Neural progenitor cell (in vitro differentiated cells): ENCODE measurements at regions not wholly inside any gene's neighbourhood (a gene's known extent, or its start where the extent isn't known, plus 50 kb on each side); places are given as distances from the start of the nearest gene placed in this dataset.

ENCODE experiments used
- EZH2 ChIP-seq: fragments of 200-600 bp; sonication (generic); IDR thresholded peaks from 2 replicates; pipeline ENCODE4 v1.6.1; 2017; ENCODE audit warnings: antibody characterized with exemption, mild to moderate bottlenecking, moderate library complexity
- EZH2phosphoT487 ChIP-seq: fragments of 200-600 bp; sonication (generic); IDR thresholded peaks from 2 replicates; pipeline ENCODE4 v1.6.1; 2017; ENCODE audit warnings: antibody characterized with exemption
- TF ChIP-seq, protein P1 (sequence below): fragments of 200-600 bp; sonication (generic); IDR thresholded peaks from 2 replicates; pipeline ENCODE4 v1.5.1; 2017; ENCODE audit warnings: antibody characterized with exemption, mild to moderate bottlenecking

DNA sequence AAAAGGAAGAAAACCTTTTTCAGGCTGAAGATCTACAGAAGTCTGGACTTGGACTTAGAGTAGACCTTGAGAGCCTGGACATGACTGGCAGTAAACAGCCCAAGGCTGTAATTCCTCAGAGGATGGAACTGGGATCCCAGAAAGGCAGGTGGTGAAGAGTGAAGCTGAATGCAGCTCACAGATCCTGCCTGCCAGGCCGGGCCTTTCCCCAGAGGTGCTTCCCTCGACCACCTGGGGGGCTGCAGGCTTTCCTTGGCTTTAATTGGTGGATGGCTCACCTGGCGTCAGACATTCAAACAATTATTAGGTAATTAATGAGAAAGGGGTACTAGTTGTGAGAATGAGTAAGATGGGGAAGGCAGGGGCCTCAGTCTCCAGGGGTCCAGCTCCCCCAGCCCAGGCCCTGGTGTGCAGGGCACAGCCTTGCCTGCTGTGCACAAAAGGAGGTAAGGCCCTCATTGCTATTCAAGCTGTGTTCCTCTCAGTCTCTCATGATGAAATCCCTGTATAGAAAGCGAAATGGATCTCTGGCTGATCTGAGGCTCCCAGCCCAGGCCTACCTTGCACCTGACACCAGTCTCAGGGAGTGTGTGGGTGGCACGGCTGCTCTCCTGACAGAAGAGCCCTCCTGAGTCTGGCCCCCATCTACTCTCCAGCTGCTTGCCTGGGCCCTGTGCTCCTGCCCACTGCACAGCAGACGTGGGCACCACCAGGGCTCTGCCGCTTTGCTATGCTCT is 63.0 kb upstream of the TCL1A start:
- TF ChIP-seq, protein P1, sequence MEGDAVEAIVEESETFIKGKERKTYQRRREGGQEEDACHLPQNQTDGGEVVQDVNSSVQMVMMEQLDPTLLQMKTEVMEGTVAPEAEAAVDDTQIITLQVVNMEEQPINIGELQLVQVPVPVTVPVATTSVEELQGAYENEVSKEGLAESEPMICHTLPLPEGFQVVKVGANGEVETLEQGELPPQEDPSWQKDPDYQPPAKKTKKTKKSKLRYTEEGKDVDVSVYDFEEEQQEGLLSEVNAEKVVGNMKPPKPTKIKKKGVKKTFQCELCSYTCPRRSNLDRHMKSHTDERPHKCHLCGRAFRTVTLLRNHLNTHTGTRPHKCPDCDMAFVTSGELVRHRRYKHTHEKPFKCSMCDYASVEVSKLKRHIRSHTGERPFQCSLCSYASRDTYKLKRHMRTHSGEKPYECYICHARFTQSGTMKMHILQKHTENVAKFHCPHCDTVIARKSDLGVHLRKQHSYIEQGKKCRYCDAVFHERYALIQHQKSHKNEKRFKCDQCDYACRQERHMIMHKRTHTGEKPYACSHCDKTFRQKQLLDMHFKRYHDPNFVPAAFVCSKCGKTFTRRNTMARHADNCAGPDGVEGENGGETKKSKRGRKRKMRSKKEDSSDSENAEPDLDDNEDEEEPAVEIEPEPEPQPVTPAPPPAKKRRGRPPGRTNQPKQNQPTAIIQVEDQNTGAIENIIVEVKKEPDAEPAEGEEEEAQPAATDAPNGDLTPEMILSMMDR: no peak
- TF ChIP-seq EZH2phosphoT487 (no peak), EZH2 (no peak)
